Epithelial cell of proximal tubule (primary cell): ENCODE measurements at regions not wholly inside any gene's neighbourhood (a gene's known extent, or its start where the extent isn't known, plus 50 kb on each side); places are given as distances from the start of the nearest gene placed in this dataset.

Experiments
- DNase-seq: peaks from one replicate; pipeline ENCODE4 v3.0.0-alpha.2; 2011; ENCODE audit warnings: low read depth
- H3K4me3 ChIP-seq: 2 replicates; pipeline ENCODE4 v1.5.1; 2011; ENCODE audit warnings: low read depth, mild to moderate bottlenecking, low read length
- CTCF ChIP-seq: conservative IDR thresholded peaks from 2 replicates; pipeline ENCODE4 v1.5.1; 2012; ENCODE audit warnings: low read depth, mild to moderate bottlenecking, low read length

GRCh38 chr5:174229514-174230370 is 184.2 kb downstream of the NSG2 start:
- no peak overlapping the region for H3K4me3 ChIP-seq
- TF ChIP-seq CTCF = no peak
- no peak for DNase-seq

GRCh38 chr5:174231956-174232487 is 186.5 kb downstream of the NSG2 start:
- TF ChIP-seq CTCF = no peak
- no peak for DNase-seq
- no peak overlapping the region for H3K4me3 ChIP-seq

GRCh38 chr5:174234388-174234787 is 188.9 kb downstream of the NSG2 start:
- no peak for TF ChIP-seq CTCF
- DNase-seq = no peak

GRCh38 chr5:174235221-174236011 is 189.9 kb downstream of the NSG2 start:
- DNase-seq = no peak
- H3K4me3 ChIP-seq = no peak overlapping the region
- TF ChIP-seq CTCF = no peak

More at GRCh38 chr5:174234388-174234787, 188.9 kb downstream of the NSG2 start:
- H3K4me3 ChIP-seq = no peak overlapping the region

- DNase-seq = no peak
- no peak overlapping the region for H3K4me3 ChIP-seq
- no peak for TF ChIP-seq CTCF
These were observed 190.6 kb downstream of the NSG2 start for GRCh38 chr5:174236070-174236469.

GRCh38 chr5:174239718-174240117 is 194.2 kb downstream of the NSG2 start:
- no peak overlapping the region for H3K4me3 ChIP-seq
- DNase-seq = no peak
- no peak for TF ChIP-seq CTCF
